ENCODE measurements at regions not wholly inside any gene's neighbourhood (a gene's known extent, or its start where the extent isn't known, plus 50 kb on each side); places are given as distances from the start of the nearest gene placed in this dataset.

GRCh38 chr6:1065986-1066385 is 245.9 kb upstream of the FOXQ1 start:
- no peak for DNase-seq (ENCODE audit: low read depth, low spot score)

- DNase-seq (ENCODE audit: low read depth, low spot score) = no peak
Measured at GRCh38 chr6:1063671-1064355, 248.1 kb upstream of the FOXQ1 start.

GRCh38 chr6:1062786-1063545 is 248.9 kb upstream of the FOXQ1 start:
- no peak for DNase-seq (ENCODE audit: low read depth, low spot score)

- no peak for DNase-seq (ENCODE audit: low read depth, low spot score)
Measured at GRCh38 chr6:1059596-1059995, 252.3 kb upstream of the FOXQ1 start.

GRCh38 chr6:1057490-1058135 is 254.3 kb upstream of the FOXQ1 start:
- no peak for DNase-seq (ENCODE audit: low read depth, low spot score)

- DNase-seq (ENCODE audit: low read depth, low spot score) = no peak
Measured at GRCh38 chr6:1055015-1055921, 256.6 kb upstream of the FOXQ1 start.

GRCh38 chr6:1054653-1055014 is 257.3 kb upstream of the FOXQ1 start:
- no peak for DNase-seq (ENCODE audit: low read depth, low spot score)

- no peak for DNase-seq (ENCODE audit: low read depth, low spot score)
Measured at GRCh38 chr6:1053586-1053985, 258.3 kb upstream of the FOXQ1 start.

GRCh38 chr6:1052262-1052661 is 259.6 kb upstream of the FOXQ1 start:
- no peak for DNase-seq (ENCODE audit: low read depth, low spot score)

GRCh38 chr6:1049900-1050299 is 262.0 kb upstream of the FOXQ1 start:
- DNase-seq (ENCODE audit: low read depth, low spot score) = no peak

GRCh38 chr6:1049170-1049569 is 262.7 kb upstream of the FOXQ1 start:
- no peak for DNase-seq (ENCODE audit: low read depth, low spot score)

- peak; percentile 33 for DNase-seq (ENCODE audit: low read depth, low spot score)
Measured at GRCh38 chr6:1047981-1048541, 263.8 kb upstream of the FOXQ1 start.

- no peak for DNase-seq (ENCODE audit: low read depth, low spot score)
Measured at GRCh38 chr6:1045239-1045638, 266.7 kb upstream of the FOXQ1 start.

- DNase-seq (ENCODE audit: low read depth, low spot score) = no peak
Measured at GRCh38 chr6:1044040-1044836, 267.7 kb upstream of the FOXQ1 start.

GRCh38 chr6:1043458-1043836 is 268.5 kb upstream of the FOXQ1 start:
- no peak for DNase-seq (ENCODE audit: low read depth, low spot score)

- DNase-seq (ENCODE audit: low read depth, low spot score) = no peak
Measured at GRCh38 chr6:1042583-1043457, 269.1 kb upstream of the FOXQ1 start.

- no peak for DNase-seq (ENCODE audit: low read depth, low spot score)
Measured at GRCh38 chr6:1040393-1040792, 271.5 kb upstream of the FOXQ1 start.

GRCh38 chr6:1039746-1040145 is 272.2 kb upstream of the FOXQ1 start:
- DNase-seq (ENCODE audit: low read depth, low spot score) = no peak

- no peak for DNase-seq (ENCODE audit: low read depth, low spot score)
Measured at GRCh38 chr6:1039191-1039590, 272.7 kb upstream of the FOXQ1 start.
